H9 (cell line): ENCODE measurements at regions not wholly inside any gene's neighbourhood (a gene's known extent, or its start where the extent isn't known, plus 50 kb on each side); places are given as distances from the start of the nearest gene placed in this dataset.

ENCODE experiments used
- DNase-seq: peaks from one replicate; pipeline ENCODE4 v3.0.0-alpha.2; 2017
- H2AFZ ChIP-seq: one replicate; pipeline ENCODE4 v1.6.1; 2013; ENCODE audit warnings: mild to moderate bottlenecking, low read length, control low read depth, moderate library complexity
- H2AK5ac ChIP-seq: 2 replicates; pipeline ENCODE4 v1.6.1; 2013; ENCODE audit warnings: low read length, control low read depth, mixed read lengths; ENCODE audit not compliant: insufficient read length
- H2BK120ac ChIP-seq: one replicate; pipeline ENCODE4 v1.6.1; 2013; ENCODE audit warnings: low read depth, mild to moderate bottlenecking, low read length, control low read depth, inconsistent platforms; ENCODE audit not compliant: poor library complexity, severe bottlenecking
- H2BK12ac ChIP-seq: 2 replicates; pipeline ENCODE4 v1.6.1; 2013; ENCODE audit warnings: low read length, control low read depth, mixed read lengths, low read depth; ENCODE audit not compliant: insufficient read length
- H2BK15ac ChIP-seq: 2 replicates; pipeline ENCODE4 v1.6.1; 2013; ENCODE audit warnings: low read depth, low read length, control low read depth
- H2BK20ac ChIP-seq: one replicate; pipeline ENCODE4 v1.6.1; 2013; ENCODE audit warnings: low read depth, mild to moderate bottlenecking, low read length, control low read depth, inconsistent platforms; ENCODE audit not compliant: poor library complexity, severe bottlenecking
- H2BK5ac ChIP-seq: 2 replicates; pipeline ENCODE4 v1.6.1; 2013; ENCODE audit warnings: low read length, control low read depth, mixed read lengths; ENCODE audit not compliant: insufficient read length
- H3K14ac ChIP-seq: 2 replicates; pipeline ENCODE4 v1.6.1; 2013; ENCODE audit warnings: low read length, control low read depth; ENCODE audit not compliant: insufficient read depth
- H3K18ac ChIP-seq: 2 replicates; pipeline ENCODE4 v1.6.1; 2013; ENCODE audit warnings: low read depth, mild to moderate bottlenecking, mixed read lengths, low read length, control low read depth; ENCODE audit not compliant: insufficient read length
- H3K23ac ChIP-seq: 2 replicates; pipeline ENCODE4 v1.6.1; 2013; ENCODE audit warnings: low read length, control low read depth, mixed read lengths, low read depth; ENCODE audit not compliant: insufficient read length
- H3K23me2 ChIP-seq: 2 replicates; pipeline ENCODE4 v1.6.1; 2013; ENCODE audit warnings: low read depth, mild to moderate bottlenecking, mixed read lengths, low read length, control low read depth; ENCODE audit not compliant: insufficient read length, poor library complexity, severe bottlenecking
- H3K27ac ChIP-seq: 2 replicates; pipeline ENCODE4 v1.5.1; 2013; ENCODE audit warnings: low read length, control low read depth, mixed read lengths, low read depth; ENCODE audit not compliant: insufficient read length
- H3K27me3 ChIP-seq: 2 replicates; pipeline ENCODE4 v1.6.1; 2013; ENCODE audit warnings: low read length, control low read depth, inconsistent platforms; ENCODE audit not compliant: insufficient read depth
- H3K4ac ChIP-seq: 2 replicates; pipeline ENCODE4 v1.6.1; 2013; ENCODE audit warnings: low read depth, mild to moderate bottlenecking, control low read depth, inconsistent platforms, low read length, moderate library complexity
- H3K4me1 ChIP-seq: 2 replicates; pipeline ENCODE4 v1.6.1; 2013; ENCODE audit warnings: low read length, control low read depth, inconsistent platforms; ENCODE audit not compliant: insufficient read depth
- H3K4me2 ChIP-seq: 2 replicates; pipeline ENCODE4 v1.6.1; 2013; ENCODE audit warnings: low read length, control low read depth, mixed read lengths; ENCODE audit not compliant: insufficient read length, insufficient read depth
- H3K56ac ChIP-seq: 2 replicates; pipeline ENCODE4 v1.6.1; 2013; ENCODE audit warnings: low read depth, mild to moderate bottlenecking, mixed read lengths, low read length, control low read depth; ENCODE audit not compliant: insufficient read length
- H3K79me1 ChIP-seq: 2 replicates; pipeline ENCODE4 v1.6.1; 2013; ENCODE audit warnings: low read depth, mild to moderate bottlenecking, moderate library complexity, low read length, control low read depth, inconsistent platforms; ENCODE audit not compliant: insufficient read depth, poor library complexity, severe bottlenecking
- H3K79me2 ChIP-seq: 2 replicates; pipeline ENCODE4 v1.6.1; 2013; ENCODE audit warnings: low read length, control low read depth, inconsistent platforms; ENCODE audit not compliant: insufficient read depth
- H3K9ac ChIP-seq: 2 replicates; pipeline ENCODE4 v1.6.1; 2013; ENCODE audit warnings: low read length, control low read depth, mixed read lengths; ENCODE audit not compliant: insufficient read length; ENCODE audit errors: extremely low read depth
- H3K9me3 ChIP-seq: one replicate; pipeline ENCODE4 v1.6.1; 2013; ENCODE audit warnings: low read depth, low read length, inconsistent platforms; ENCODE audit not compliant: control insufficient read depth
- H3T11ph ChIP-seq: one replicate; pipeline ENCODE4 v1.6.1; 2013; ENCODE audit warnings: mild to moderate bottlenecking, low read length, control low read depth, inconsistent platforms
- H4K20me1 ChIP-seq: one replicate; pipeline ENCODE4 v1.6.1; 2013; ENCODE audit not compliant: control insufficient read depth, insufficient read length, insufficient read depth
- H4K5ac ChIP-seq: 2 replicates; pipeline ENCODE4 v1.6.1; 2013; ENCODE audit warnings: low read depth, mild to moderate bottlenecking, mixed read lengths, low read length, control low read depth; ENCODE audit not compliant: insufficient read length
- H4K8ac ChIP-seq: replicated peaks from 2 replicates; pipeline ENCODE4 v1.6.1; 2013; ENCODE audit warnings: low read length, control low read depth, mixed read lengths, low read depth; ENCODE audit not compliant: insufficient read length
- H4K91ac ChIP-seq: 2 replicates; pipeline ENCODE4 v1.6.1; 2013; ENCODE audit warnings: low read depth, mild to moderate bottlenecking, moderate library complexity, mixed read lengths, low read length, control low read depth; ENCODE audit not compliant: insufficient read length
- H3K27ac Mint-ChIP-seq, 3 experiments: 2 replicates in 2 of 3; 3 replicates in 1 of 3; pipeline ENCODE4 v1.8.0; 2020 to 2021; ENCODE audit warnings: mixed read lengths in 3 of 3, mild to moderate bottlenecking in 1 of 3, moderate library complexity in 1 of 3
- H3K27me3 Mint-ChIP-seq: 2 replicates; pipeline ENCODE4 v1.8.0; 2021; ENCODE audit warnings: low read depth, mild to moderate bottlenecking, moderate library complexity, mixed read lengths
- H3K36me3 Mint-ChIP-seq, 3 experiments: 2 replicates in 2 of 3; 3 replicates in 1 of 3; pipeline ENCODE4 v1.8.0; 2020 to 2021; ENCODE audit warnings: low read depth in 3 of 3, mixed read lengths in 3 of 3; ENCODE audit not compliant: insufficient read depth in 1 of 3
- H3K4me1 Mint-ChIP-seq, 2 experiments: 2 replicates each; pipeline ENCODE4 v1.8.0; 2020; ENCODE audit warnings: mixed read lengths in 2 of 2
- H3K4me3 Mint-ChIP-seq, 2 experiments: 2 replicates in 1 of 2; 3 replicates in 1 of 2; pipeline ENCODE4 v1.8.0; 2020 to 2021; ENCODE audit warnings: mild to moderate bottlenecking in 2 of 2, mixed read lengths in 2 of 2, moderate library complexity in 1 of 2
- H3K9me3 Mint-ChIP-seq, 2 experiments: 2 replicates in 1 of 2; 3 replicates in 1 of 2; pipeline ENCODE4 v1.8.0; 2020; ENCODE audit warnings: mild to moderate bottlenecking in 2 of 2, mixed read lengths in 2 of 2, moderate library complexity in 1 of 2
- WGBS: extraction: QIAGEN DNeasy Blood & Tissue Kit; methylation state at CpG from one replicate; pipeline ENCODE4 v1.1.7; 2013; ENCODE audit warnings: missing lambda C conversion rate, low lambda C conversion rate, mixed read lengths; ENCODE audit not compliant: insufficient read length; ENCODE audit errors: extremely low coverage; 5-methylcytosine and 5-hydroxymethylcytosine counted together
- TF ChIP-seq, protein P1 (sequence below): fragments of 200-600 bp; sonication (generic); conservative IDR thresholded peaks from 3 replicates; pipeline ENCODE4 v1.8.0; 2021; ENCODE audit warnings: antibody characterized with exemption, mild to moderate bottlenecking

DNA sequence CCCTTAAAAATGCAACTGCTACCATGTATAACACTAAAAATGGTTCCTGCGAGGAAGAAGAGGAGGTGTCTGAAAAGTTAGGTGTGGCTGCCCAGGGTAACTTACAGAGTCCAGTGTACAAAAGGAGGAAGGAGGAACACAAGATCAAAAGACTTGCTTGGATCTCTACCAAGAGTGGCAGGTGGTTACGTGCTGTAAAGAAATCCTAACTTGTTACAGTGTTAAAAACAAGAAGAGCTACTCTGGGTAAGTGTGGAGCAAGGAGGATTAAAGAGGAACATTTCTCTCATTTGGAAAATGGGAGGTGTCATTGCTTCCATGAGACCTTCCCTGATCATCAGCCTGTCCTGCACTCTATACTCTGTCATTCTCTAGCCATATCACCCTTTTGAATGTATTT lies 242.0 kb downstream of the PTTG2 start:
- Histone ChIP-seq H2BK12ac (no peak overlapping the region), H3K79me1 (no peaks in the 10 kb centered on the region), H2BK120ac (no peak overlapping the region), H4K20me1 (no peaks in the 10 kb centered on the region), H3K14ac (no peak overlapping the region), H3K23me2 (no peaks in the 10 kb centered on the region), H3K79me2 (no peaks in the 10 kb centered on the region), H4K8ac (no peak overlapping the region), H3K56ac (no peak overlapping the region), H3T11ph (no peak overlapping the region), H3K4ac (no peak overlapping the region), H2BK5ac (no peak overlapping the region), H3K23ac (no peak overlapping the region), H2BK20ac (no peak overlapping the region), H3K9ac (no peak overlapping the region), H3K27me3 (no peaks in the 10 kb centered on the region), H2BK15ac (no peak overlapping the region), H3K18ac (no peak overlapping the region), H2AK5ac (no peak overlapping the region), H4K5ac (no peak overlapping the region), H3K9me3 (no peaks in the 10 kb centered on the region), H3K4me2 (no peak overlapping the region), H3K4me1 (no peaks in the 10 kb centered on the region), H4K91ac (no peak overlapping the region), H2AFZ (no peak overlapping the region), H3K27ac (no peak overlapping the region)
- WGBS, result no CpG with 5 or more reads among the region's 2 CpGs
- Mint-ChIP-seq H3K4me1 (no peaks in the 10 kb centered on the region), H3K4me3 (no peak overlapping the region), H3K27ac (no peak overlapping the region), H3K36me3 (no peaks in the 10 kb centered on the region), H3K9me3 (no peaks in the 10 kb centered on the region; a peak in 1 of 5 replicates), H3K27me3 (no peaks in the 10 kb centered on the region)
- TF ChIP-seq, protein P1, sequence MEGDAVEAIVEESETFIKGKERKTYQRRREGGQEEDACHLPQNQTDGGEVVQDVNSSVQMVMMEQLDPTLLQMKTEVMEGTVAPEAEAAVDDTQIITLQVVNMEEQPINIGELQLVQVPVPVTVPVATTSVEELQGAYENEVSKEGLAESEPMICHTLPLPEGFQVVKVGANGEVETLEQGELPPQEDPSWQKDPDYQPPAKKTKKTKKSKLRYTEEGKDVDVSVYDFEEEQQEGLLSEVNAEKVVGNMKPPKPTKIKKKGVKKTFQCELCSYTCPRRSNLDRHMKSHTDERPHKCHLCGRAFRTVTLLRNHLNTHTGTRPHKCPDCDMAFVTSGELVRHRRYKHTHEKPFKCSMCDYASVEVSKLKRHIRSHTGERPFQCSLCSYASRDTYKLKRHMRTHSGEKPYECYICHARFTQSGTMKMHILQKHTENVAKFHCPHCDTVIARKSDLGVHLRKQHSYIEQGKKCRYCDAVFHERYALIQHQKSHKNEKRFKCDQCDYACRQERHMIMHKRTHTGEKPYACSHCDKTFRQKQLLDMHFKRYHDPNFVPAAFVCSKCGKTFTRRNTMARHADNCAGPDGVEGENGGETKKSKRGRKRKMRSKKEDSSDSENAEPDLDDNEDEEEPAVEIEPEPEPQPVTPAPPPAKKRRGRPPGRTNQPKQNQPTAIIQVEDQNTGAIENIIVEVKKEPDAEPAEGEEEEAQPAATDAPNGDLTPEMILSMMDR, result no peak
- DNase-seq, result no peak
